ENCODE measurements at regions not wholly inside any gene's neighbourhood (a gene's known extent, or its start where the extent isn't known, plus 50 kb on each side); places are given as distances from the start of the nearest gene placed in this dataset.

DNA sequence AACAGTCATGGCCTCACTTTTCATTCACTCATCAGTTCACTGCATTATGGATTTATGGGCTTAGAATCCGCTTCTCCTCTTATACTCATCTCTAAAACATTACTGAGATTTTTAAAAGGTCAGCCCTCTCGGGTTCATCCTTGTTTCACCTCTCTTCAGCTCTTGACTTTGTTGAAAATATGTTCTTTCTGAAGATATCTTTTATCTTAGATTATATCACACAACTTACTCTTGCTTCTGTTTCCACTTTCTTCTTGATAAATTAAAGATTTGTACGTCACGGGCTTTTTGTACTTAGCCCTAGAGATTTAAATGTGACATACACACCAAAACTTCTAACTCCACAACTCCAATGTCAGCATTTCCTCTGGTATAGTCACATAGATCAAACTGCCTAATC lies 342.5 kb upstream of the TMEM229A start:
- H3K27me3 ChIP-seq (replicated peaks; ENCODE audit: insufficient read depth) = no peaks in the 10 kb centered on the region
- no peaks in the 10 kb centered on the region for H4K20me1 ChIP-seq (ENCODE audit: insufficient read depth)
- WGBS, 2 experiments (ENCODE audit: low coverage in 1 of 2, low lambda C conversion rate in 2 of 2, missing lambda C conversion rate in 2 of 2) = 12 to 17% methylated on average over 4 of the region's 4 CpGs
- TF ChIP-seq EZH2 (IDR thresholded peaks at IDR 0.05; ENCODE audit: insufficient read depth, poor library complexity, severe bottlenecking) (no peak), EZH2phosphoT487 (IDR thresholded peaks at IDR 0.05; ENCODE audit: insufficient read depth, low read depth) (no peak)
- no peaks in the 10 kb centered on the region for H3K4me1 ChIP-seq (ENCODE audit: insufficient read depth)
- H3K9me2 ChIP-seq (ENCODE audit: insufficient read depth) = no peaks in the 10 kb centered on the region
- H3K4me3 ChIP-seq = no peak overlapping the region
- no peaks in the 10 kb centered on the region for H3K79me2 ChIP-seq (ENCODE audit: insufficient read depth)
- H3K4me2 ChIP-seq (ENCODE audit: unreplicated experiment) = no peak overlapping the region
- DNase-seq = no peak
- H3K27ac ChIP-seq = no peak overlapping the region
- no peaks in the 10 kb centered on the region for H3K9me3 ChIP-seq (ENCODE audit: low read depth)
- H2AFZ ChIP-seq = no peak overlapping the region
- H3F3A ChIP-seq (ENCODE audit: insufficient read depth) = no peaks in the 10 kb centered on the region
- H3K36me3 ChIP-seq (ENCODE audit: low read depth) = no peaks in the 10 kb centered on the region
- H3K9ac ChIP-seq = no peak overlapping the region
- in situ Hi-C loops (cut with MboI) = no loop called here

DNA sequence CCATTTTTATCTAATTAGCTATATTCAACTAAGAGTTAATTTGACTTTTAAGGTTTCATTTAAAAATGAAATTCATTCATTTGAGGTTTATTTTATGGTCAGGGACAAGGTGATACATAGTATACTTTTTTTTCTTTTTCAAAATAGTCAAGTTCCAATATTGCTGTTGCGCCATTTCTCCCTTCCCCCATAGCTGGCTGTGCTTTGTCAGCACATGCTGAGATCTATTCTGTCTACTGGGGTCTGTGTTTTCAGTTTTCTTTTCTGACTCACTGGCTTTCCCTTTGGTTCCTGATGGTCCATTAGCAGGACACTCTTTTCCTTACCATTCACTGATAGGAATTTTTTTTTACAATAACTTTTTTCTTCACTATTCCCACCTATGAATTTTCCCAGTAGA lies 336.4 kb upstream of the TMEM229A start:
- Histone ChIP-seq H3K27me3 (replicated peaks; ENCODE audit: insufficient read depth) (no peaks in the 10 kb centered on the region), H3K9me3 (ENCODE audit: low read depth) (no peaks in the 10 kb centered on the region), H3K4me2 (ENCODE audit: unreplicated experiment) (no peak overlapping the region), H3K4me3 (no peak overlapping the region), H4K20me1 (ENCODE audit: insufficient read depth) (no peaks in the 10 kb centered on the region), H2AFZ (no peak overlapping the region), H3F3A (ENCODE audit: insufficient read depth) (no peaks in the 10 kb centered on the region), H3K4me1 (ENCODE audit: insufficient read depth) (no peaks in the 10 kb centered on the region), H3K79me2 (ENCODE audit: insufficient read depth) (no peaks in the 10 kb centered on the region), H3K9me2 (ENCODE audit: insufficient read depth) (no peaks in the 10 kb centered on the region), H3K9ac (no peak overlapping the region), H3K36me3 (ENCODE audit: low read depth) (no peaks in the 10 kb centered on the region), H3K27ac (no peak overlapping the region)
- DNase-seq = no peak
- TF ChIP-seq EZH2 (IDR thresholded peaks at IDR 0.05; ENCODE audit: insufficient read depth, poor library complexity, severe bottlenecking) (no peak), EZH2phosphoT487 (IDR thresholded peaks at IDR 0.05; ENCODE audit: insufficient read depth, low read depth) (no peak)
- 24 to 28% methylated on average over 1 of the region's 1 CpG for WGBS, 2 experiments (ENCODE audit: low coverage in 1 of 2, low lambda C conversion rate in 2 of 2, missing lambda C conversion rate in 2 of 2)
- in situ Hi-C loops (cut with MboI) = no loop called here

DNA sequence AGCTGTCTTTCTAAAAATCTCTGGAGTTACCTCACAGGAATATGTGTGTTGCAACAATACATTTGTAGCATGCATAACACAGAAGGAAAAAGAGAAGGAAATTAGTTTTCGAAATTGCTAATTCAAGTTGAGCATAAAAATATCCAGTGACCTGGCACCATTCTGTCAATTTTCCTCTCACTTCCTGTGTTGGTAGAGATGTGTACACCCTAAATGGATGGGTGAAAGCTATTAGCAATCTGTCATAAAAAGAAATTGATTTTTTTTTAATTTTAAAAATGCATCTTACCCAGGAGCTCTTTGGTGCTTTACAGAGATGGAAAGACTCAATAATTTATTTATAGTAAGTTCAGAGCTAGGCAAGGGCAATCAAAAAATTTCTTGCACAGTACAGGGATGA lies 333.3 kb upstream of the TMEM229A start:
- TF ChIP-seq EZH2phosphoT487 (IDR thresholded peaks at IDR 0.05; ENCODE audit: insufficient read depth, low read depth) = no peak
- TF ChIP-seq EZH2 (IDR thresholded peaks at IDR 0.05; ENCODE audit: insufficient read depth, poor library complexity, severe bottlenecking) = no peak
- H2AFZ ChIP-seq = no peak overlapping the region
- H3K4me2 ChIP-seq (ENCODE audit: unreplicated experiment) = no peak overlapping the region
- H4K20me1 ChIP-seq (ENCODE audit: insufficient read depth) = no peaks in the 10 kb centered on the region
- no peak overlapping the region for H3K4me3 ChIP-seq
- 0 to 8% methylated on average over 1 of the region's 1 CpG for WGBS, 2 experiments (ENCODE audit: low coverage in 1 of 2, low lambda C conversion rate in 2 of 2, missing lambda C conversion rate in 2 of 2)
- in situ Hi-C loops (cut with MboI) = no loop called here
- H3K4me1 ChIP-seq (ENCODE audit: insufficient read depth) = no peaks in the 10 kb centered on the region
- no peaks in the 10 kb centered on the region for H3K9me3 ChIP-seq (ENCODE audit: low read depth)
- H3K9me2 ChIP-seq (ENCODE audit: insufficient read depth) = no peaks in the 10 kb centered on the region
- no peak overlapping the region for H3K9ac ChIP-seq
- no peak overlapping the region for H3K27ac ChIP-seq
- H3K27me3 ChIP-seq (replicated peaks; ENCODE audit: insufficient read depth) = no peaks in the 10 kb centered on the region
- no peak for DNase-seq
- no peaks in the 10 kb centered on the region for H3F3A ChIP-seq (ENCODE audit: insufficient read depth)
- no peaks in the 10 kb centered on the region for H3K79me2 ChIP-seq (ENCODE audit: insufficient read depth)
- H3K36me3 ChIP-seq (ENCODE audit: low read depth) = no peaks in the 10 kb centered on the region

DNA sequence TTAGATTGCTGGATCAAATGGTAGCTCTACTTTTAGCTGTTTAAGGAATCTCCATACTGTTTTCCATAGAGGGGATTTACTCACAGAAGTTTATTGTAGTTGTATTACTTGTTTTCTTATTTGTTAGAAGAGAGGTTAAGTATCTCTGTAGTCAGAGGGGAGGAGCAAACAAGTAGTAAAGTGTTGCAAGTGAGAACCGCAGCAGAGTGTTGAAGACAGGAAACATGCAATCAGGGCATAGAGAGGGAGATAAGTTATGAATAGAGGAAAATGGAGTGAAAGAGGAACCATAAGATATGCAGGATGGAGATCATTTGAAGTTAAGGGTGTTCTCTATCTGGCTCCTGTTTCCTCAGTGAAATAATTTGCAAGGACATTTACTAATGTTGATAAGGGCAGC lies 331.4 kb upstream of the TMEM229A start:
- Histone ChIP-seq H3F3A (ENCODE audit: insufficient read depth) (no peaks in the 10 kb centered on the region), H2AFZ (no peak overlapping the region), H4K20me1 (ENCODE audit: insufficient read depth) (no peaks in the 10 kb centered on the region), H3K4me3 (no peak overlapping the region), H3K36me3 (ENCODE audit: low read depth) (no peaks in the 10 kb centered on the region), H3K9ac (no peak overlapping the region), H3K4me2 (ENCODE audit: unreplicated experiment) (no peak overlapping the region), H3K27me3 (replicated peaks; ENCODE audit: insufficient read depth) (no peaks in the 10 kb centered on the region), H3K9me3 (ENCODE audit: low read depth) (no peaks in the 10 kb centered on the region), H3K27ac (no peak overlapping the region), H3K4me1 (ENCODE audit: insufficient read depth) (no peaks in the 10 kb centered on the region), H3K9me2 (ENCODE audit: insufficient read depth) (no peaks in the 10 kb centered on the region), H3K79me2 (ENCODE audit: insufficient read depth) (no peaks in the 10 kb centered on the region)
- WGBS, 2 experiments (ENCODE audit: low coverage in 1 of 2, low lambda C conversion rate in 2 of 2, missing lambda C conversion rate in 2 of 2) = 24 to 32% methylated on average over 1 of the region's 1 CpG
- in situ Hi-C loops (cut with MboI) = no loop called here
- no peak for DNase-seq
- no peak for TF ChIP-seq EZH2 (IDR thresholded peaks at IDR 0.05; ENCODE audit: insufficient read depth, poor library complexity, severe bottlenecking)
- TF ChIP-seq EZH2phosphoT487 (IDR thresholded peaks at IDR 0.05; ENCODE audit: insufficient read depth, low read depth) = no peak

DNA sequence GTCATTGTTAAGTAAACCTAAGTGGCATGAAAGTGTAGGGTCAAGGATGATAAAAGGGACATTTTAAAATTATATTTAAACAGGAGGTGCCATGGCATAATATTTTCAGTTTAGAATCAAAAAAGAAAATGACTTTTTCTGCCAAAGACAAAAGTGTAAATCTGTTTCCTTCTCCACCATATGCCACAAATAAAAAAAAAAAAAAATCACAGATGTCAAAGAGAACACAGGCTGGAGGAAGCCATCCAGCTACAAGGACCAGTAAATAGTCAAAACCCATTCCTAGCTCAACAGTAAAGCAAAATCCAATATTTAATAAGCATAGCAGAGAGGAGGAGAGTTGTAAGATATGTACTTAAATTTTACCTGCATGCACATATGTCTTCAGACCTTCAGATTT lies 321.3 kb upstream of the TMEM229A start:
- H3K9me2 ChIP-seq (ENCODE audit: insufficient read depth) = no peaks in the 10 kb centered on the region
- no peaks in the 10 kb centered on the region for H3K79me2 ChIP-seq (ENCODE audit: insufficient read depth)
- H4K20me1 ChIP-seq (ENCODE audit: insufficient read depth) = no peaks in the 10 kb centered on the region
- TF ChIP-seq EZH2 (IDR thresholded peaks at IDR 0.05; ENCODE audit: insufficient read depth, poor library complexity, severe bottlenecking) (no peak), EZH2phosphoT487 (IDR thresholded peaks at IDR 0.05; ENCODE audit: insufficient read depth, low read depth) (no peak)
- H3K27ac ChIP-seq = no peak overlapping the region
- H3K36me3 ChIP-seq (ENCODE audit: low read depth) = no peaks in the 10 kb centered on the region
- no peaks in the 10 kb centered on the region for H3F3A ChIP-seq (ENCODE audit: insufficient read depth)
- no peaks in the 10 kb centered on the region for H3K9me3 ChIP-seq (ENCODE audit: low read depth)
- no peak overlapping the region for H3K9ac ChIP-seq
- H3K4me1 ChIP-seq (ENCODE audit: insufficient read depth) = no peaks in the 10 kb centered on the region
- H2AFZ ChIP-seq = no peak overlapping the region
- DNase-seq = no peak
- H3K27me3 ChIP-seq (replicated peaks; ENCODE audit: insufficient read depth) = no peaks in the 10 kb centered on the region
- no peak overlapping the region for H3K4me3 ChIP-seq
- H3K4me2 ChIP-seq (ENCODE audit: unreplicated experiment) = no peak overlapping the region
- in situ Hi-C loops (cut with MboI) = no loop called here

Data from GM23248 (cell line).